Fibroblast of villous mesenchyme (primary cell): ENCODE measurements at regions not wholly inside any gene's neighbourhood (a gene's known extent, or its start where the extent isn't known, plus 50 kb on each side); places are given as distances from the start of the nearest gene placed in this dataset.

Experiments
- DNase-seq: peaks from one replicate; pipeline ENCODE4 v3.0.0-alpha.2; 2010; ENCODE audit warnings: low read depth
- H3K4me3 ChIP-seq: 2 replicates; pipeline ENCODE4 v1.5.1; 2011; ENCODE audit warnings: low read depth, mild to moderate bottlenecking, low read length
- CTCF ChIP-seq: IDR thresholded peaks from 2 replicates; pipeline ENCODE4 v1.5.1; 2012; ENCODE audit warnings: low read depth, mild to moderate bottlenecking, low read length; ENCODE audit not compliant: insufficient read depth

GRCh38 chr2:60294901-60295635 lies 258.4 kb downstream of the BCL11A start:
- TF ChIP-seq CTCF: no peak
- DNase-seq: no peak
- no peak overlapping the region for H3K4me3 ChIP-seq

DNA sequence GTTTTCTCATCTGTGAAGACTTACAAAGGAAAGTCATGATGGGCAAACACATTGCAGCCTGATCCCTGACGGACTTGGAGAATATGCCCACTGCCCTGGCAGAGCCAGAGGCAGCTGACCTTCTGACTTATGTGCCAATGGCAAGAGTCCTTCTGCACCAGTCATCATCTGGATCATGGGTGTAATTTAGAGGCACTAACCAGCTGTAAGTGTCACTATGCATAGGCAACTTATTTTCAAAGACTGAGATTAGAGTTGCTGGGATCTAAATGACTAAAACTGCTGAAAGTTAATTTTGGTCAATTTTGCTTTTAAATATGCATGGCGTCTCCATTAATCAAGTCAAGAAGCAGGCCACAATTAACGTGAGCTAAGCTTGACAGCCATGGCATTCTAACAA lies 261.2 kb downstream of the BCL11A start:
- no peak for DNase-seq
- TF ChIP-seq CTCF: no peak

DNA sequence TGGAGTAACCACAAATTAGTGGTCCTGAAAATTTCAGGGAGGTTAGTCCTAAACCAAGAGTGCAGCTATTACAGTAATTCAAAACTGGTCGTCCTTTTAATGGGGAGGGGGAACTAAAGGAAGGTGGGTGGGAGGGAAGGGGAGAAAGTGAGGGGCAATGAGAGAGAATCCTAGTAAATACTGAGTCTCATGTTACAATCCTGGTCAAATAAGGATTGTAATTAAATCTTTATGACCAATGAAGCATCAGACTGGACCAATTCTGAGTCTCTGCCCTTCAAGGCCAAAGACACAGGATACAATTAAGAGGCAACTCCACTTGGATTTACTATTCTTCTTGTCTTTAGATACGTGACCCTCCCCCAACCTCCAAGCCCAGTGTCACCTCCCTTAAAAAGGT lies 262.9 kb downstream of the BCL11A start:
- DNase-seq: no peak
- TF ChIP-seq CTCF: no peak
- H3K4me3 ChIP-seq: no peak overlapping the region

More for the DNA sequence above, 261.2 kb downstream of the BCL11A start:
- no peak overlapping the region for H3K4me3 ChIP-seq

DNA sequence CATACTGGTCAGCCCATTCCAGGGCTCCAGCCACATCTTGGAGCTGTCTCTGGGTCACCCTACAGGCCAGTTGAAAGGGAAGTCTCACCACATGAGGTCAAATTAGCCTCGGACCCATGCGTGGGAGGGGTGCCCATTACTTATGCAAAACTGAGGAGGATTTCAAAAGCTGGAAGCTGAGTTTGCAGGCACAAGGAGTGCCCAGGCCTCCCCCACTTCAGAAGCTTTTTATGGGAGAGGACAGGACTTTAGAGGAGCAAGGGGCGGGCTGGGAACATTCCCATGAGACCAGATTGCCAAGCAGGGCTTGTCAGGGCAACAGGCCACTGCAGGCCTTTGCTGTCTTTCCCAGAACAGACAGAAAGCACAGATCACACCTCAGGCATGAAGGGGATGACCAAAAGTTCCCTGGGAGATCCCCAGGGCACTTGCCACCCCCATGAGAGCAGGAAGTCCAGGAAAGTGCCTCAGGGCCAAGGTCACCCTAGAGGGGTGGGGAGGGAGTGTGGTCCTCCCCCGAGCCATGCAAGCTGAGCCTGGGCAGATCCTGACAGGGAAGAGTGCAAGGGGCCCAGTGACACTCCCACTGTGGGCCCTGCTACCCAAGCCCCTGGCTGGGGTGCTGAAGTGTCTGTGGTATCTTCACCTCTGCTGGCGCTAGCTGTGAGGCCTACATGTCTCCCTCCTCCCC lies 267.7 kb downstream of the BCL11A start:
- TF ChIP-seq CTCF: no peak
- DNase-seq: no peak
- no peak overlapping the region for H3K4me3 ChIP-seq

DNA sequence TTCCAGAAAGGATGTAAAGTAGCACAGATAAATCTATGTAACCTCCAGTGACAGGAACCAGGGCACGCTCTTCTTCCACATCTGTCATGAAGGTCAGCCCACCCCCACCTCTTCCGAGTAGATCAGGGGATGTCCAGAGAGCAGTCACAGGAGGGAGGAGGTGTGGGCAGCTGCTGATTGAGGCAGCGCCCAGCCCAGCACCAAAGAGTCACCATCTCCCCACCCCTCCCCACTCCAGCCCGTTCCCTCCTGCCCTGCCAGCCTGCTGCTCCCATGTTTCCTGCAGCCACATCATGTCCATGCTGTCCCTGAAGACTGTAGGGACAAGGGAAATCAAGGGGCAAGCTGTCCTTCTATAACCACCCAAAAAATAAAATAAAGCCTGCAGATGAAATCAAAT lies 269.8 kb downstream of the BCL11A start:
- no peak for DNase-seq
- TF ChIP-seq CTCF: no peak
- no peak overlapping the region for H3K4me3 ChIP-seq

DNA sequence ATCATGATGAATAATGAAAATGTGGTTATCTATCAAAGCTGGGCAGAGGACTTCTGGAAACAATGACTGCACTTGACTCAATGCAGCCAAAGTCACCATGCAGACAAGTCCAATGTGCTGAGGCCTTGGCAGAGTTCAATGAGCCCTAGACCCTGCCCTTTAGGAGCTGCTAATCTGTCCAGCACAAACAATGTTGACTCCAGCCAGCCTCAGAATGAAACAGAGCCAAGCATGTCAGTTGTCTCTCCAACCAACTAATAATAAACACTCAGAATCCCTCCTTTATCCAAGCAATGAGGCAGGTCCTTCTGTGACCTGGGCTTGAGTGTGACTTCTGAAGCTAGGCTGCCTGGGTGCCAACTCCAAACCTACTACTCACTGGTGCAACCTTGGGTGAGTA lies 270.6 kb downstream of the BCL11A start:
- no peak for TF ChIP-seq CTCF
- DNase-seq: no peak

More for the DNA sequence above, 270.6 kb downstream of the BCL11A start:
- H3K4me3 ChIP-seq: no peak overlapping the region
